Ishikawa (cell line): ENCODE measurements at regions not wholly inside any gene's neighbourhood (a gene's known extent, or its start where the extent isn't known, plus 50 kb on each side); places are given as distances from the start of the nearest gene placed in this dataset.

Source experiments
- CREB1 ChIP-seq: IDR thresholded peaks from 2 replicates; pipeline ENCODE4 v1.6.1; 2012; ENCODE audit warnings: low read depth
- EP300 ChIP-seq: IDR thresholded peaks from 2 replicates; pipeline ENCODE4 v1.6.1; 2012; ENCODE audit warnings: borderline replicate concordance
- RAD21 ChIP-seq: IDR thresholded peaks from 2 replicates; pipeline ENCODE4 v1.6.1; 2012; ENCODE audit warnings: low read depth
- REST ChIP-seq: IDR thresholded peaks from 2 replicates; pipeline ENCODE4 v1.6.1; 2012; ENCODE audit warnings: low read depth, mild to moderate bottlenecking

GRCh38 chr18:1090758-1091157 lies 186.1 kb downstream of the ADCYAP1 start:
- TF ChIP-seq REST, result no peak
- TF ChIP-seq RAD21, result no peak
- TF ChIP-seq EP300, result no peak
- TF ChIP-seq CREB1, result no peak
